Heart right ventricle (tissue), 16 donors: ENCODE measurements at regions not wholly inside any gene's neighbourhood (a gene's known extent, or its start where the extent isn't known, plus 50 kb on each side); places are given as distances from the start of the nearest gene placed in this dataset.

Experiments
- ATAC-seq, 8 donors: fragments of 200-7000 bp; cut with Tn5 transposase; one replicate each; pipeline ENCODE4 v1.9.1; 2020; ENCODE audit warnings: mild to moderate bottlenecking in 8 of 8, moderate library complexity in 8 of 8, moderate number of reproducible peaks in 1 of 8
- DNase-seq, 2 donors: peaks; one replicate each; pipeline ENCODE4 v3.0.0-alpha.2; 2020
- H3K27ac ChIP-seq, 10 donors: fragments of 200-600 bp; sonication (generic) in 2 of 10; one replicate each; pipeline versions ENCODE4 v1.5.0 to v1.8.0; 2020 to 2022; ENCODE audit warnings: mild to moderate bottlenecking in 3 of 10
- H3K27me3 ChIP-seq, 7 donors: fragments of 200-600 bp; one replicate each; pipeline ENCODE4 v1.8.0; 2021 to 2022; ENCODE audit warnings: mild to moderate bottlenecking in 2 of 7
- H3K36me3 ChIP-seq, 9 donors: fragments of 200-600 bp; sonication (generic) in 1 of 9; one replicate each; pipeline versions ENCODE4 v1.5.0 to v1.8.0; 2020 to 2022; ENCODE audit warnings: mild to moderate bottlenecking in 2 of 9
- H3K4me1 ChIP-seq, 9 donors: fragments of 200-600 bp; sonication (generic) in 1 of 9; one replicate each; pipeline versions ENCODE4 v1.5.0 to v1.8.0; 2020 to 2022; ENCODE audit warnings: mild to moderate bottlenecking in 4 of 9
- H3K4me3 ChIP-seq, 10 donors: fragments of 200-600 bp; sonication (generic) in 2 of 10; one replicate each; pipeline versions ENCODE4 v1.5.0 to v1.8.0; 2020 to 2022; ENCODE audit warnings: mild to moderate bottlenecking in 7 of 10, moderate library complexity in 2 of 10
- H3K9me3 ChIP-seq, 11 donors: fragments of 200-600 bp in 10 of 11; sonication (generic) in 2 of 11; one replicate each; pipeline versions ENCODE4 v1.5.0 to v1.8.0; 2013 to 2022; ENCODE audit warnings: mild to moderate bottlenecking in 2 of 11, control low read depth in 1 of 11, moderate library complexity in 1 of 11
- WGBS, 2 donors: extraction: QIAGEN DNeasy Blood & Tissue Kit; methylation state at CpG; one replicate each; pipeline ENCODE4 v1.1.7; 2013; ENCODE audit warnings: inconsistent platforms in 1 of 2; 5-methylcytosine and 5-hydroxymethylcytosine counted together
- intact Hi-C, 10 donors: fragments of 100-400 bp; cut with DNase I; formaldehyde crosslinking; loops; one replicate each; pipeline versions ENCODE4 v1.11.1 to v1.14.2; 2022
- TF ChIP-seq, protein P1 (sequence below), 9 donors: fragments of 200-600 bp; sonication (generic) in 2 of 9; IDR thresholded peaks; one replicate each; pipeline versions ENCODE4 v1.5.0 to v1.8.0; 2021 to 2022; ENCODE audit warnings: antibody characterized with exemption in 9 of 9, mild to moderate bottlenecking in 5 of 9, moderate library complexity in 1 of 9
- donor health status: Arrhythmogenic right ventricular cardiomyopathy.
- donor health status: ischemic (EF 13 %, LVEDD 7.1; RV severe dilation, severe dysfunction).
- donor health status: healthy with polysubstance abuse.
- donor health status: DM: no; HTN: yes; CAD: no.
- donor health status: DM: no; HTN: no; CAD: no.
- donor health status: ischemic (EF 25% LVEDD 6.9; RV normal size, moderate dysfunction).
- donor health status: ischemic (EF 25% LVEDD 5.7; RV mildly dilated, moderate dysfunction).
- donor health status: healthy.
- donor health status: DM: yes; HTN: yes; CAD: no.
- donor health status: Ischemic cardiomyopathy.
- donor health status: ischemic (EF 35%, LVEDD 5.7; RV mildly dilated, moderate dysfunction).
- donor health status: nonischemic (EF 11% LVEDD 7.7; RV severe dilation, severe dysfunction).
- donor health status: DM: yes; HTN: yes; CAD: no.
- donor health status: PGD.
- donor health status: ischemic (EF 29% LVEDD 5.4; RV normal size, mild dysfunction).
- donor health status: nonischemic (EF 23%, LVEDD 6.1; RV moderate dilation, normal function).

- TF ChIP-seq, protein P1, sequence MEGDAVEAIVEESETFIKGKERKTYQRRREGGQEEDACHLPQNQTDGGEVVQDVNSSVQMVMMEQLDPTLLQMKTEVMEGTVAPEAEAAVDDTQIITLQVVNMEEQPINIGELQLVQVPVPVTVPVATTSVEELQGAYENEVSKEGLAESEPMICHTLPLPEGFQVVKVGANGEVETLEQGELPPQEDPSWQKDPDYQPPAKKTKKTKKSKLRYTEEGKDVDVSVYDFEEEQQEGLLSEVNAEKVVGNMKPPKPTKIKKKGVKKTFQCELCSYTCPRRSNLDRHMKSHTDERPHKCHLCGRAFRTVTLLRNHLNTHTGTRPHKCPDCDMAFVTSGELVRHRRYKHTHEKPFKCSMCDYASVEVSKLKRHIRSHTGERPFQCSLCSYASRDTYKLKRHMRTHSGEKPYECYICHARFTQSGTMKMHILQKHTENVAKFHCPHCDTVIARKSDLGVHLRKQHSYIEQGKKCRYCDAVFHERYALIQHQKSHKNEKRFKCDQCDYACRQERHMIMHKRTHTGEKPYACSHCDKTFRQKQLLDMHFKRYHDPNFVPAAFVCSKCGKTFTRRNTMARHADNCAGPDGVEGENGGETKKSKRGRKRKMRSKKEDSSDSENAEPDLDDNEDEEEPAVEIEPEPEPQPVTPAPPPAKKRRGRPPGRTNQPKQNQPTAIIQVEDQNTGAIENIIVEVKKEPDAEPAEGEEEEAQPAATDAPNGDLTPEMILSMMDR (IDR thresholded peaks at IDR 0.05) = no peak
- H3K36me3 ChIP-seq = no peaks in the 10 kb centered on the region
- intact Hi-C loops = no loop called here
- H3K4me1 ChIP-seq = no peaks in the 10 kb centered on the region
- no peak overlapping the region for H3K4me3 ChIP-seq
- no peak overlapping the region for H3K27ac ChIP-seq
- 78 to 79% methylated on average over 3 of the region's 3 CpGs for WGBS, 2 donors
- H3K9me3 ChIP-seq = peaks cover 0 to 26% (median 0%) of the 10 kb centered on the region in 11 donors
- H3K27me3 ChIP-seq = no peaks in the 10 kb centered on the region
- DNase-seq (no peak), ATAC-seq (no peak)
Measured at GRCh38 chr5:12248831-12249230, 344.6 kb upstream of the CTNND2 start.

- Histone ChIP-seq H3K4me1 (no peaks in the 10 kb centered on the region), H3K27me3 (no peaks in the 10 kb centered on the region), H3K27ac (no peak overlapping the region), H3K9me3 (peaks cover 0 to 19% (median 0%) of the 10 kb centered on the region in 11 donors), H3K4me3 (no peak overlapping the region), H3K36me3 (no peaks in the 10 kb centered on the region)
- TF ChIP-seq, protein P1 (IDR thresholded peaks at IDR 0.05) = no peak
- WGBS, 2 donors = 76 to 79% methylated on average over 5 of the region's 5 CpGs
- ATAC-seq = no peak
- intact Hi-C loops = no loop called here
- DNase-seq = no peak
Measured at GRCh38 chr5:12246036-12246435, 341.8 kb upstream of the CTNND2 start.

- Histone ChIP-seq H3K9me3 (peaks cover 0 to 16% (median 0%) of the 10 kb centered on the region in 11 donors), H3K27ac (no peak overlapping the region), H3K36me3 (no peaks in the 10 kb centered on the region), H3K27me3 (no peaks in the 10 kb centered on the region), H3K4me3 (no peak overlapping the region), H3K4me1 (no peaks in the 10 kb centered on the region)
- DNase-seq (no peak), ATAC-seq (no peak)
- intact Hi-C loops = no loop called here
- 82 to 89% methylated on average over 3 of the region's 3 CpGs for WGBS, 2 donors
- TF ChIP-seq, protein P1 (IDR thresholded peaks at IDR 0.05) = no peak
Measured at GRCh38 chr5:12245429-12245828, 341.2 kb upstream of the CTNND2 start.

DNA sequence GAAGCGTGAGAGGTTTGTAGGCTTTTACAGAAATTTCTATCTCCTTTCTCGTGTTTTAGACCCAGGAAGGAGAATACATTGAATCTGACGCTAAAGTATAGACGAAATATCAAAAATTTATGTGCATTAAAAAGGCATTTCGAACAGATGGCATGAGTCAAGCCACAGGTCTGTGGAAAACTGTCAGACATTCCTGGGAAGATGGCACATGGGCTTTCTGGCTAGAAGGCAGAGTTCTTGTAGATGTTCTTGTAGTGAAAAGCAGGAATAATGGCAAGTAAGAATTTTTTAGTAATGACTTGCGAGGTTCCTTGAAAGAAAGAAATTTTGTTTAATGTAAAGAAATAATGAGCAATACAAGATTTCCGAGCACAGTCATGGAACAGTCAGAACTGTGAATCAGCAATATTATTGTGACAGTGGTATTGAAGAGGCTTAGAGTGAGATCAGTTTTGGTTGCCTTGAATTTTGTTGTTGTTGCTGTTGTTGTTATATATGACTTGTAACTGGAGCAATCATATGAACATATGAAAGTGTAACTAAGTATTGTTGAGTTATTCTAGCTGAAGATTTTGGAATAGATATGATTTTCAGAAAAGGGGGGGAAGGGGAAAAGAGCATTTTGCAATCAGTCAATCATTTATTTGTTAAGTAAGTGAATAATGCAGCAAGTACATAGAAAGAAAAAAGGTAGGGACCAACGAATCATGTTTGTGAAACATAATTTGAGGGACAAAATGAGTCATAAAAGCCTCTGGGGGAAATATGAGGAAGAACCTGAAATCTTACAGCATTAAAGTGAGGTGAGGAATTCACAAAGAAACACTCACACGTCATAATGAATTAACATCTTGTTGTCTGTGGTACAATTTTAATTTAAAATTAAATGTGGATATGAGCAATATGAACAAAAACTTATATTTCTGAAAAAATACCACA is 339.0 kb upstream of the CTNND2 start:
- H3K4me1 ChIP-seq = no peaks in the 10 kb centered on the region
- intact Hi-C loops = no loop called here
- H3K27ac ChIP-seq = no peak overlapping the region
- no peaks in the 10 kb centered on the region for H3K27me3 ChIP-seq
- ATAC-seq (no peak), DNase-seq (no peak)
- 68 to 71% methylated on average over 9 of the region's 9 CpGs for WGBS, 2 donors
- peaks cover 0 to 6% (median 0%) of the 10 kb centered on the region in 11 donors for H3K9me3 ChIP-seq
- no peak overlapping the region for H3K4me3 ChIP-seq
- TF ChIP-seq, protein P1 (IDR thresholded peaks at IDR 0.05) = no peak
- H3K36me3 ChIP-seq = no peaks in the 10 kb centered on the region
